ENCODE measurements at regions not wholly inside any gene's neighbourhood (a gene's known extent, or its start where the extent isn't known, plus 50 kb on each side); places are given as distances from the start of the nearest gene placed in this dataset.

- Histone ChIP-seq H3K9me3 (ENCODE audit: control insufficient read depth, low read length) (no peaks in the 10 kb centered on the region), H3K9ac (ENCODE audit: low read length) (no peak overlapping the region), H3K36me3 (ENCODE audit: control insufficient read depth, insufficient read depth, low read length, severe bottlenecking) (no peaks in the 10 kb centered on the region), H3K4me1 (ENCODE audit: control insufficient read depth, insufficient read depth, low read length) (peaks cover 8% of the 10 kb centered on the region), H3K27me3 (replicated peaks; ENCODE audit: control insufficient read depth, insufficient read depth, low read length) (no peaks in the 10 kb centered on the region), H3K4me3 (ENCODE audit: low read length) (no peak overlapping the region)
- DNase-seq (ENCODE audit: low read depth), result no peak
Measured at GRCh38 chr2:226680719-226681118, 118.9 kb downstream of the IRS1 start.

- no peaks in the 10 kb centered on the region for H3K9me3 ChIP-seq (ENCODE audit: control insufficient read depth, low read length)
- H3K36me3 ChIP-seq (ENCODE audit: control insufficient read depth, insufficient read depth, low read length, severe bottlenecking), result no peaks in the 10 kb centered on the region
- DNase-seq (ENCODE audit: low read depth), result no peak
- no peaks in the 10 kb centered on the region for H3K27me3 ChIP-seq (replicated peaks; ENCODE audit: control insufficient read depth, insufficient read depth, low read length)
- H3K4me3 ChIP-seq (ENCODE audit: low read length), result no peak overlapping the region
- H3K4me1 ChIP-seq (ENCODE audit: control insufficient read depth, insufficient read depth, low read length), result peaks cover 8% of the 10 kb centered on the region
- no peak overlapping the region for H3K9ac ChIP-seq (ENCODE audit: low read length)
Measured at GRCh38 chr2:226679389-226680065, 120.1 kb downstream of the IRS1 start.

GRCh38 chr2:226678422-226678821 is 121.2 kb downstream of the IRS1 start:
- no peaks in the 10 kb centered on the region for H3K9me3 ChIP-seq (ENCODE audit: control insufficient read depth, low read length)

GRCh38 chr2:226677080-226677479 is 122.5 kb downstream of the IRS1 start:
- Histone ChIP-seq H3K9me3 (ENCODE audit: control insufficient read depth, low read length) (no peaks in the 10 kb centered on the region), H3K4me1 (ENCODE audit: control insufficient read depth, insufficient read depth, low read length) (peaks cover 12% of the 10 kb centered on the region), H3K27me3 (replicated peaks; ENCODE audit: control insufficient read depth, insufficient read depth, low read length) (no peaks in the 10 kb centered on the region), H3K36me3 (ENCODE audit: control insufficient read depth, insufficient read depth, low read length, severe bottlenecking) (no peaks in the 10 kb centered on the region), H3K9ac (ENCODE audit: low read length) (no peak overlapping the region), H3K4me3 (ENCODE audit: low read length) (no peak overlapping the region)
- DNase-seq (ENCODE audit: low read depth), result no peak

More at GRCh38 chr2:226678422-226678821, 121.2 kb downstream of the IRS1 start:
- no peak for DNase-seq (ENCODE audit: low read depth)
- H3K4me1 ChIP-seq (ENCODE audit: control insufficient read depth, insufficient read depth, low read length), result peaks cover 15% of the 10 kb centered on the region
- H3K4me3 ChIP-seq (ENCODE audit: low read length), result no peak overlapping the region
- no peaks in the 10 kb centered on the region for H3K27me3 ChIP-seq (replicated peaks; ENCODE audit: control insufficient read depth, insufficient read depth, low read length)
- H3K36me3 ChIP-seq (ENCODE audit: control insufficient read depth, insufficient read depth, low read length, severe bottlenecking), result no peaks in the 10 kb centered on the region
- H3K9ac ChIP-seq (ENCODE audit: low read length), result no peak overlapping the region

GRCh38 chr2:226676618-226677017 is 123.0 kb downstream of the IRS1 start:
- no peak overlapping the region for H3K9ac ChIP-seq (ENCODE audit: low read length)
- H3K9me3 ChIP-seq (ENCODE audit: control insufficient read depth, low read length), result no peaks in the 10 kb centered on the region
- no peaks in the 10 kb centered on the region for H3K27me3 ChIP-seq (replicated peaks; ENCODE audit: control insufficient read depth, insufficient read depth, low read length)
- no peak for DNase-seq (ENCODE audit: low read depth)
- no peak overlapping the region for H3K4me3 ChIP-seq (ENCODE audit: low read length)
- peaks cover 16% of the 10 kb centered on the region for H3K4me1 ChIP-seq (ENCODE audit: control insufficient read depth, insufficient read depth, low read length)
- no peaks in the 10 kb centered on the region for H3K36me3 ChIP-seq (ENCODE audit: control insufficient read depth, insufficient read depth, low read length, severe bottlenecking)

GRCh38 chr2:226674123-226674522 is 125.5 kb downstream of the IRS1 start:
- Histone ChIP-seq H3K9me3 (ENCODE audit: control insufficient read depth, low read length) (no peaks in the 10 kb centered on the region), H3K4me1 (ENCODE audit: control insufficient read depth, insufficient read depth, low read length) (peaks cover 40% of the 10 kb centered on the region), H3K36me3 (ENCODE audit: control insufficient read depth, insufficient read depth, low read length, severe bottlenecking) (no peaks in the 10 kb centered on the region), H3K4me3 (ENCODE audit: low read length) (peak overlapping the region; percentile 21), H3K27me3 (replicated peaks; ENCODE audit: control insufficient read depth, insufficient read depth, low read length) (no peaks in the 10 kb centered on the region), H3K9ac (ENCODE audit: low read length) (no peak overlapping the region)
- no peak for DNase-seq (ENCODE audit: low read depth)

GRCh38 chr2:226673314-226673723 is 126.3 kb downstream of the IRS1 start:
- H3K9me3 ChIP-seq (ENCODE audit: control insufficient read depth, low read length), result no peaks in the 10 kb centered on the region
- no peaks in the 10 kb centered on the region for H3K27me3 ChIP-seq (replicated peaks; ENCODE audit: control insufficient read depth, insufficient read depth, low read length)
- no peaks in the 10 kb centered on the region for H3K36me3 ChIP-seq (ENCODE audit: control insufficient read depth, insufficient read depth, low read length, severe bottlenecking)
- H3K9ac ChIP-seq (ENCODE audit: low read length), result no peak overlapping the region
- H3K4me1 ChIP-seq (ENCODE audit: control insufficient read depth, insufficient read depth, low read length), result peaks cover 46% of the 10 kb centered on the region
- peak; percentile 85 for DNase-seq (ENCODE audit: low read depth)
- H3K4me3 ChIP-seq (ENCODE audit: low read length), result peak overlapping the region; percentile 21

GRCh38 chr2:226671141-226671676 is 128.4 kb downstream of the IRS1 start:
- peaks cover 46% of the 10 kb centered on the region for H3K4me1 ChIP-seq (ENCODE audit: control insufficient read depth, insufficient read depth, low read length)
- H3K36me3 ChIP-seq (ENCODE audit: control insufficient read depth, insufficient read depth, low read length, severe bottlenecking), result no peaks in the 10 kb centered on the region
- peak overlapping the region; percentile 15 for H3K4me3 ChIP-seq (ENCODE audit: low read length)
- no peak for DNase-seq (ENCODE audit: low read depth)
- peak overlapping the region; percentile 56 for H3K9ac ChIP-seq (ENCODE audit: low read length)
- no peaks in the 10 kb centered on the region for H3K27me3 ChIP-seq (replicated peaks; ENCODE audit: control insufficient read depth, insufficient read depth, low read length)
- no peaks in the 10 kb centered on the region for H3K9me3 ChIP-seq (ENCODE audit: control insufficient read depth, low read length)

- Histone ChIP-seq H3K4me3 (ENCODE audit: low read length) (no peak overlapping the region), H3K9me3 (ENCODE audit: control insufficient read depth, low read length) (no peaks in the 10 kb centered on the region), H3K27me3 (replicated peaks; ENCODE audit: control insufficient read depth, insufficient read depth, low read length) (no peaks in the 10 kb centered on the region), H3K36me3 (ENCODE audit: control insufficient read depth, insufficient read depth, low read length, severe bottlenecking) (no peaks in the 10 kb centered on the region), H3K4me1 (ENCODE audit: control insufficient read depth, insufficient read depth, low read length) (peaks cover 54% of the 10 kb centered on the region), H3K9ac (ENCODE audit: low read length) (no peak overlapping the region)
- DNase-seq (ENCODE audit: low read depth), result no peak
Measured at GRCh38 chr2:226669905-226670304, 129.7 kb downstream of the IRS1 start.

GRCh38 chr2:226669249-226669648 is 130.4 kb downstream of the IRS1 start:
- DNase-seq (ENCODE audit: low read depth), result no peak
- H3K9ac ChIP-seq (ENCODE audit: low read length), result no peak overlapping the region
- H3K36me3 ChIP-seq (ENCODE audit: control insufficient read depth, insufficient read depth, low read length, severe bottlenecking), result no peaks in the 10 kb centered on the region
- H3K27me3 ChIP-seq (replicated peaks; ENCODE audit: control insufficient read depth, insufficient read depth, low read length), result no peaks in the 10 kb centered on the region
- no peaks in the 10 kb centered on the region for H3K9me3 ChIP-seq (ENCODE audit: control insufficient read depth, low read length)
- no peak overlapping the region for H3K4me3 ChIP-seq (ENCODE audit: low read length)
- peaks cover 56% of the 10 kb centered on the region for H3K4me1 ChIP-seq (ENCODE audit: control insufficient read depth, insufficient read depth, low read length)

- Histone ChIP-seq H3K9me3 (ENCODE audit: control insufficient read depth, low read length) (no peaks in the 10 kb centered on the region), H3K9ac (ENCODE audit: low read length) (no peak overlapping the region), H3K27me3 (replicated peaks; ENCODE audit: control insufficient read depth, insufficient read depth, low read length) (no peaks in the 10 kb centered on the region), H3K36me3 (ENCODE audit: control insufficient read depth, insufficient read depth, low read length, severe bottlenecking) (no peaks in the 10 kb centered on the region), H3K4me3 (ENCODE audit: low read length) (no peak overlapping the region), H3K4me1 (ENCODE audit: control insufficient read depth, insufficient read depth, low read length) (peaks cover 45% of the 10 kb centered on the region)
- DNase-seq (ENCODE audit: low read depth), result no peak
Measured at GRCh38 chr2:226667736-226668135, 131.9 kb downstream of the IRS1 start.
